ENCODE measurements at regions not wholly inside any gene's neighbourhood (a gene's known extent, or its start where the extent isn't known, plus 50 kb on each side); places are given as distances from the start of the nearest gene placed in this dataset.
"Not testable (repeated sequence)": the region's sequence is repeated elsewhere in the genome, so short reads cannot be mapped to it uniquely, and the experiment has no call there.

DNA sequence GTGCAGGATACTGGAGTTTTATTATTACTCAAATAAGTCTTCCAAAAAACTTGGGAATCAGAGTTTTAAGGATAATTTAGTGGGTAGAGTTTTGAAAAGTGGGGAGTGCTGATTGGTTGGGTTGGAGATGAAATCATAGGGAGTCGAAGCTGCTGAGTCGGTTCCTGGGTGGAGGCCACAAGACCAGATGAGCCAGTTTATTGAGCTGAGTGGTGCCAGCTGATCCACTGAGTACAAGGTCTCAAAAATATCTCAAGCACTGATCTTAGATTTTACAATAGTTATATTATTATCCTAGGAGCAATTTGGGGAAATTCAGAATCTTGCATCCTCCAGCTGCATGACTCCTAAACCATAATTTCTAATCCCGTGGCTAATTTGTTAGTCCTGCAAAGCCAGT, 804.9 kb upstream of the SEMA6A start:
- no peak overlapping the region for H3K4me3 ChIP-seq (replicated peaks; ENCODE audit: low read depth, low read length)
- TF ChIP-seq, protein P1, sequence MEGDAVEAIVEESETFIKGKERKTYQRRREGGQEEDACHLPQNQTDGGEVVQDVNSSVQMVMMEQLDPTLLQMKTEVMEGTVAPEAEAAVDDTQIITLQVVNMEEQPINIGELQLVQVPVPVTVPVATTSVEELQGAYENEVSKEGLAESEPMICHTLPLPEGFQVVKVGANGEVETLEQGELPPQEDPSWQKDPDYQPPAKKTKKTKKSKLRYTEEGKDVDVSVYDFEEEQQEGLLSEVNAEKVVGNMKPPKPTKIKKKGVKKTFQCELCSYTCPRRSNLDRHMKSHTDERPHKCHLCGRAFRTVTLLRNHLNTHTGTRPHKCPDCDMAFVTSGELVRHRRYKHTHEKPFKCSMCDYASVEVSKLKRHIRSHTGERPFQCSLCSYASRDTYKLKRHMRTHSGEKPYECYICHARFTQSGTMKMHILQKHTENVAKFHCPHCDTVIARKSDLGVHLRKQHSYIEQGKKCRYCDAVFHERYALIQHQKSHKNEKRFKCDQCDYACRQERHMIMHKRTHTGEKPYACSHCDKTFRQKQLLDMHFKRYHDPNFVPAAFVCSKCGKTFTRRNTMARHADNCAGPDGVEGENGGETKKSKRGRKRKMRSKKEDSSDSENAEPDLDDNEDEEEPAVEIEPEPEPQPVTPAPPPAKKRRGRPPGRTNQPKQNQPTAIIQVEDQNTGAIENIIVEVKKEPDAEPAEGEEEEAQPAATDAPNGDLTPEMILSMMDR (IDR thresholded peaks at IDR 0.05; ENCODE audit: insufficient read depth, low read length, poor library complexity, severe bottlenecking): no peak
- no peak for DNase-seq (ENCODE audit: extremely low read depth, insufficient read length)
- no peaks in the 10 kb centered on the region for H3K36me3 ChIP-seq (ENCODE audit: control insufficient read depth, insufficient read depth, low read length)
- H3K27me3 ChIP-seq (replicated peaks; ENCODE audit: control insufficient read depth, insufficient read depth, low read length): no peaks in the 10 kb centered on the region

GRCh38 chr5:117376748-117377147, 802.1 kb upstream of the SEMA6A start:
- no peak for DNase-seq (ENCODE audit: extremely low read depth, insufficient read length)
- Histone ChIP-seq H3K27me3 (replicated peaks; ENCODE audit: control insufficient read depth, insufficient read depth, low read length) (no peaks in the 10 kb centered on the region), H3K4me3 (replicated peaks; ENCODE audit: low read depth, low read length) (no peak overlapping the region), H3K36me3 (ENCODE audit: control insufficient read depth, insufficient read depth, low read length) (no peaks in the 10 kb centered on the region)
- TF ChIP-seq, protein P1 (IDR thresholded peaks at IDR 0.05; ENCODE audit: insufficient read depth, low read length, poor library complexity, severe bottlenecking): no peak

GRCh38 chr5:117359895-117360294, 785.3 kb upstream of the SEMA6A start:
- no peak for DNase-seq (ENCODE audit: extremely low read depth, insufficient read length)
- Histone ChIP-seq H3K4me3 (replicated peaks; ENCODE audit: low read depth, low read length) (no peak overlapping the region), H3K27me3 (replicated peaks; ENCODE audit: control insufficient read depth, insufficient read depth, low read length) (no peaks in the 10 kb centered on the region), H3K36me3 (ENCODE audit: control insufficient read depth, insufficient read depth, low read length) (no peaks in the 10 kb centered on the region)
- TF ChIP-seq, protein P1 (IDR thresholded peaks at IDR 0.05; ENCODE audit: insufficient read depth, low read length, poor library complexity, severe bottlenecking): no peak

GRCh38 chr5:117357886-117358285, 783.3 kb upstream of the SEMA6A start:
- TF ChIP-seq, protein P1 (IDR thresholded peaks at IDR 0.05; ENCODE audit: insufficient read depth, low read length, poor library complexity, severe bottlenecking): no peak
- no peak overlapping the region for H3K4me3 ChIP-seq (replicated peaks; ENCODE audit: low read depth, low read length)
- DNase-seq (ENCODE audit: extremely low read depth, insufficient read length): no peak
- no peaks in the 10 kb centered on the region for H3K36me3 ChIP-seq (ENCODE audit: control insufficient read depth, insufficient read depth, low read length)
- no peaks in the 10 kb centered on the region for H3K27me3 ChIP-seq (replicated peaks; ENCODE audit: control insufficient read depth, insufficient read depth, low read length)

GRCh38 chr5:117347280-117347679, 772.7 kb upstream of the SEMA6A start:
- Histone ChIP-seq H3K4me3 (replicated peaks; ENCODE audit: low read depth, low read length) (no peak overlapping the region), H3K27me3 (replicated peaks; ENCODE audit: control insufficient read depth, insufficient read depth, low read length) (no peaks in the 10 kb centered on the region), H3K36me3 (ENCODE audit: control insufficient read depth, insufficient read depth, low read length) (no peaks in the 10 kb centered on the region)
- no peak for DNase-seq (ENCODE audit: extremely low read depth, insufficient read length)
- TF ChIP-seq, protein P1 (IDR thresholded peaks at IDR 0.05; ENCODE audit: insufficient read depth, low read length, poor library complexity, severe bottlenecking): no peak

- H3K36me3 ChIP-seq (ENCODE audit: control insufficient read depth, insufficient read depth, low read length); DNase-seq (ENCODE audit: extremely low read depth, insufficient read length); H3K27me3 ChIP-seq (replicated peaks; ENCODE audit: control insufficient read depth, insufficient read depth, low read length); H3K4me3 ChIP-seq (replicated peaks; ENCODE audit: low read depth, low read length): not testable (repeated sequence)
These were observed 769.1 kb upstream of the SEMA6A start for GRCh38 chr5:117343726-117344125.

Measured in GM06990 (cell line).